Vagina (tissue), 2 donors: ENCODE measurements at regions not wholly inside any gene's neighbourhood (a gene's known extent, or its start where the extent isn't known, plus 50 kb on each side); places are given as distances from the start of the nearest gene placed in this dataset.

ENCODE experiments used
- POLR2A ChIP-seq, 2 donors: fragments of 450-650 bp; IDR thresholded peaks; one replicate each; pipeline ENCODE4 v1.6.1; 2017; ENCODE audit warnings: antibody characterized with exemption in 2 of 2, mild to moderate bottlenecking in 2 of 2, moderate library complexity in 2 of 2
- POLR2AphosphoS5 ChIP-seq, 2 donors: sonication (generic); formaldehyde crosslinking; IDR thresholded peaks; one replicate each; pipeline ENCODE4 v1.9.0; 2017; ENCODE audit warnings: antibody characterized with exemption in 2 of 2, mild to moderate bottlenecking in 2 of 2, low read depth in 1 of 2; ENCODE audit not compliant: insufficient read depth in 1 of 2
- TF ChIP-seq, protein P1 (sequence below), 3 experiments: fragments of 450-650 bp in 2 of 3; fragments of 200-600 bp in 1 of 3; sonication (generic) in 1 of 3; IDR thresholded peaks; one replicate each; pipeline ENCODE4 v1.5.1; 2017 to 2019; ENCODE audit warnings: antibody characterized with exemption in 3 of 3, mild to moderate bottlenecking in 2 of 3, moderate library complexity in 2 of 3

DNA sequence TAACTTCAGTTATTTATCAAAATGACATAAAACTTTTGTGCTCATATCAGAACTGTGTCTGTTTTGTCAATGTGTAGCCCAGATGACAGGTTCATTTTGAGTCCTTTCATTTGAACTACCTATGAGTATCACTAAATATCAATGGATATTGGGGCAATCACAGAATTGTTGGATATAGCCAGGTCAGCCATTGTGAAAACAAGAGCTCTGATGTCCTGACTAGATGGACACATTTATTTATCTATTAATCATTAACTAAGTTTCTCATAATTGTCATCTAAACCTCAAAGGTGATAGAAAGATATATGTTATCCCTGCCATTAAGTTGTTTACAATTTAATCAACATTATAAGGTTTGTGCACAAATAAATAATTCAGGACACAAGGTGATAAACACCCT, 638.3 kb upstream of the GRIA3 start:
- TF ChIP-seq, protein P1, sequence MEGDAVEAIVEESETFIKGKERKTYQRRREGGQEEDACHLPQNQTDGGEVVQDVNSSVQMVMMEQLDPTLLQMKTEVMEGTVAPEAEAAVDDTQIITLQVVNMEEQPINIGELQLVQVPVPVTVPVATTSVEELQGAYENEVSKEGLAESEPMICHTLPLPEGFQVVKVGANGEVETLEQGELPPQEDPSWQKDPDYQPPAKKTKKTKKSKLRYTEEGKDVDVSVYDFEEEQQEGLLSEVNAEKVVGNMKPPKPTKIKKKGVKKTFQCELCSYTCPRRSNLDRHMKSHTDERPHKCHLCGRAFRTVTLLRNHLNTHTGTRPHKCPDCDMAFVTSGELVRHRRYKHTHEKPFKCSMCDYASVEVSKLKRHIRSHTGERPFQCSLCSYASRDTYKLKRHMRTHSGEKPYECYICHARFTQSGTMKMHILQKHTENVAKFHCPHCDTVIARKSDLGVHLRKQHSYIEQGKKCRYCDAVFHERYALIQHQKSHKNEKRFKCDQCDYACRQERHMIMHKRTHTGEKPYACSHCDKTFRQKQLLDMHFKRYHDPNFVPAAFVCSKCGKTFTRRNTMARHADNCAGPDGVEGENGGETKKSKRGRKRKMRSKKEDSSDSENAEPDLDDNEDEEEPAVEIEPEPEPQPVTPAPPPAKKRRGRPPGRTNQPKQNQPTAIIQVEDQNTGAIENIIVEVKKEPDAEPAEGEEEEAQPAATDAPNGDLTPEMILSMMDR (IDR thresholded peaks at IDR 0.05) = no peak
- TF ChIP-seq POLR2AphosphoS5 (IDR thresholded peaks at IDR 0.05; ENCODE audit: insufficient read depth in 1 of 2, low read depth in 1 of 2) = no peak
- TF ChIP-seq POLR2A (IDR thresholded peaks at IDR 0.05) = no peak
